Retina (tissue), 1 donor: ENCODE measurements at regions not wholly inside any gene's neighbourhood (a gene's known extent, or its start where the extent isn't known, plus 50 kb on each side); places are given as distances from the start of the nearest gene placed in this dataset.
A peak's percentile ranks its signal among the peaks of the same experiment; 100 is the strongest.
"Not testable (repeated sequence)": the region's sequence is repeated elsewhere in the genome, so short reads cannot be mapped to it uniquely, and the experiment has no call there.

Experiments
- DNase-seq: peaks from one replicate; pipeline ENCODE4 v3.0.0-alpha.2; 2016

DNA sequence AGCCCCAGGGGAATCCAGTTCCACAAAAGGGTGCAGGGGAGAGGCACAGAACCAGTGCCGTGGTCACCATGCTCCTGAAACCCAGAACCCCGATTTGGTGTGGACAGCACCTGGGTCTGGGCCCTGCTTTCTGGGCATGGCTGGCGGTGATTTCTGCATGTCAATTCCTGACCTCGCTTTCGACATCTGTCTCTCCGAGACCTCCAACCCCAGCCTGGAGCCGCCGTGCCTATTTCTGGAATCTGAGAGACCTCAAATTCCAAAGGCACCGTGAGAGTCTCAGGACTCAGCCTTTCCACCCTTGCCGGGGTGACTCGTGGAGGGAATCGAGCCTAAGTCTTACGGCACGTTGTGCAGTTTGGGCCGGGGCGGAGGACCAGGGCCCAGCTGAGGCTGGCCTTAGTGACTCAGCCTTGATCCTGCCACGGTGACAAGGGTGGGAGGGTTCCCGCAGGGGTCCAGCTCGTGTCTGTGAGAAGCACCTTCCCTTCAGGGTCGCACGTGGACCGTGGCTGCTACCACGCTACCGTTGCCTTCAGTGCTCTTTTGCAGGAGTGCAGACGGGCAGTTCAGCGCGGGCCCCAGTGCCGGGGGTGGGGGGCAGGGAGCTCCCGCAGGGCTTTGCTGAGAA lies 133.7 kb downstream of the PXDC1 start:
- no peak for DNase-seq

- no peak for DNase-seq
These were observed 134.3 kb downstream of the PXDC1 start for GRCh38 chr6:3617192-3617631.

- no peak for DNase-seq
These were observed 134.8 kb downstream of the PXDC1 start for GRCh38 chr6:3616565-3617176.

DNA sequence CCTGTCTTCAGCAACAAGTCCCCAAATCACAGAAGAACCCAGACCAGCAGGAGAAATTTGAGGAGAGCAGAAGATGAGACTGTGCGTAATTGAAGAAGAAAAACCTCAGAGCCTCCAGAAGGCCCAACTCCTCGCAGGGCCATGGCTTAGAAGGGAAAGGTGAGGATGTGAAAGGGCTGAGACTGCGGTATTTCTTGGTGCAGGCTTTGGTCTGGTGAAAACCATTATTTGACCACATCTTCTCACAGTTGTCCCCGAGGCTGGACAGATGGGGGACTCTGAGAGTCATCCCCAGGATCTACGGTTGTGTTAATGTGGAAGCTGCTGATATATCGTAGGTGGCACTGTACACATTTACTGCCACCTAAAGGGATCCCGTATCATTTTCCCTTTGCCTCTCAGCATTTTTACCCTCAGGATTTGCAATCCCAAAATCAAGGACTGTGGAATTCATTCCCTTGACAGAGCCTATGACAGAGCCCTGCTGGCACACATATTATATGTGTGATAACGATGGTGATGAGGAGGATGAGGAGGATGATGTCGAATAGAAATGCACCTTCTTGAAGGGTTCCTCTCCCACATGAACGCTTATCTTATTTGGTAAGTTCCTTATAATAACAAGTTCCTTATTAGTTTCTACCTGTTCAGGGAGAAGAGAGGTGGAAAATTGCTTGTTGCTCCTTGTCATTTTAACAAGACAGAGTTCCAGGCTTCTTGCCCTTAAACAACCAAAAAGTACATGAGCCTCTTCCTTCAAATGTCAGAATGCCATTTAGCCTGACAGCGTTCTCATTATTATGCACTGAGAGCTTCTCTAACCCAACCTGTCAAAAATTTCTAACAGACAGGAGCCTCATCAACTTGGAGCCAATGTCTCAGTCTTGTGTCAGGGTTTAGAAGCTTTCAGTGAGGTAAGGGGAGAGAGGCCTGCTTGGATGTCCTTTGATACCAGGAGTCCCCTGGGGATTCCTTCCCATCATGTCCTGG lies 135.8 kb downstream of the PXDC1 start:
- DNase-seq: no peak

DNA sequence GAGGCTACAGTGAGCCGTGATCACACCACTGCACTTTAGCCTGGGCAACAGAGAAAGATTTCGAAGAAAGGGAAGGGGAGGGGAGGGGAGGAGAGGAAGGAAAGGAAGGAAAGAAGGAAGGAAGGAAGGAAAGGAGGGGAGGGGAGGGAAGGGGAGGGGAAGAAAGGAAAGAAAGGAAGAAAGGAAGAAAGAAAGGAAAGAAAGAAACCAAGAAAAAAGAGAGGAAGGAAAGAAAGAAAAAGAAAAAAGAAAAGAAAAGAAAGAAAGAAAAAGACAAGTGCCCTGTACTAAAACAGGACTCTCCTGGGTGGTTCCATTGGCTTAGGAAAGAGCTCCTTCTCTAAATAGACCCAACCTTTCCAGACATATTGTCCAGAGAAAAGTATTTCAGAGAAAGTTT lies 136.6 kb downstream of the PXDC1 start:
- DNase-seq: no peak

GRCh38 chr6:3613565-3613964 lies 137.9 kb downstream of the PXDC1 start:
- DNase-seq: not testable (repeated sequence)

GRCh38 chr6:3612341-3613041 lies 139.0 kb downstream of the PXDC1 start:
- DNase-seq: no peak

- peak; percentile 55 for DNase-seq
These were observed 140.6 kb downstream of the PXDC1 start for GRCh38 chr6:3610921-3611320.

- DNase-seq: peak; percentile 23
These were observed 141.3 kb downstream of the PXDC1 start for GRCh38 chr6:3610206-3610605.

GRCh38 chr6:3609388-3609787 lies 142.1 kb downstream of the PXDC1 start:
- no peak for DNase-seq

GRCh38 chr6:3608159-3608558 lies 143.4 kb downstream of the PXDC1 start:
- no peak for DNase-seq

- no peak for DNase-seq
These were observed 143.9 kb downstream of the PXDC1 start for GRCh38 chr6:3607599-3607998.

- DNase-seq: no peak
These were observed 144.3 kb downstream of the PXDC1 start for GRCh38 chr6:3607171-3607570.

DNA sequence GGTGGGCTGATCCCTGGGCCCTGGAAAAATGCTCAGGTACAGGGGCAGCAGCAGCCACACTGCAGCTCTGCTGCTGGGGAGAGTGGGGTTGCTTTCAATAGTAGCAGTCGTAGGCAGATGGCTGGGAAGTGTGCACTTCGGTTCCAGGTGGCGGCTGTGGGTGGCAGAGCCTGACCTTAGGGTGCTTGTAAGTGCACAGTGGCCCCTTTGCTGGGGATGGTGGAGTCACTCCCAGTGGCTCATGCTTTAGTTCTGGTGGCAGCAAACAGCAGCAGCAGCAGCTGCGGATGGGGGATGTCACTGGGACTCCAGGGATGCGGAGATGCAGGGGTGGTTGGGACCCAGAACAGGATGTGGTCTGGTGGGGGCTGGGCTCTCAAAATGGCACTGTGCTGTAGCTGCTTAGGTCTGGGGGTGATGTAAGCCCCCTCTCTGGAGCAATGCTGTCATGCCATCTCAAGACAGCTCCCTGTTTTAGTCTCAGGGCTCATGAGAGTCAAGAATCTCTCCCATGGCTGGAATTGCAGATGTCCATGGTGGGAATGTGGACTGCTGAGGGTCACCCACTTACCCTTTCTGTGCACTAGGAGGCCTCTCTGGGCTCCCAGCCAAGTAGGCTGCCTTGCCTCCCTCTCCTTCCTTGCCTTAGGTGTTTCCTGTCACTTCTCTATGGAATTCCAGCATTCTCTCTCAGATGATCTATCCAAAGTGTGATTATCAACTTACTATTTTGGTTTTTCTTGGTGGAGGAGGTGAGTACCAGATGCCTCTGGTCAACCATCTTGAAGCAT lies 146.7 kb upstream of the SLC22A23 start:
- DNase-seq: no peak

GRCh38 chr6:3601570-3601969 lies 144.7 kb upstream of the SLC22A23 start:
- no peak for DNase-seq

DNA sequence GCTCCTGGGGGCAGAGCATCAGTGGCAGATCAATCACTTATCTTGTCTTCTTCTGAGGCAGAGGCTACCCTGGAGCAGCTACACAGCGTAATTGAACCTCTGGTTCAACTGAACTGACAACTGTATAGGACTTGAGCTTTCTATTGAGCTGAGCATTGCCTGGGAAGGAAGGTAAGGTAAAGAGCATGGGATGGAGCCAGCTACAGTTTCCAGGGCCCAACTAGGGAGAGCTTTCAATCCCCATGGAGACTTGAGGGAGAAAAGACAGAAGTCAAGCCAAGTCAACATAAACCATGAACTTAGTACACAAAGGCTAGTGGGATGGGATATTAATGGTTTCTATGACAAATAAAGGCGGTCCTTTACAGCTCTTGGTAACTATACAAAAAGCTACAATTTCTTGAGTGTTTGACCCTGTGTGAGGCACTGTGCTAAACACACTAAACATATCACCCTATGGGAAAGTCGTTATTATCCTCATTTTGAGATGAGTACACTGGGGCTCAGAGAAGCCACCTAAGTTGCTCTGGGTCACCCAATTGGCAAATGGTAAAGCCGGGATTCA lies 140.7 kb upstream of the SLC22A23 start:
- DNase-seq: no peak

DNA sequence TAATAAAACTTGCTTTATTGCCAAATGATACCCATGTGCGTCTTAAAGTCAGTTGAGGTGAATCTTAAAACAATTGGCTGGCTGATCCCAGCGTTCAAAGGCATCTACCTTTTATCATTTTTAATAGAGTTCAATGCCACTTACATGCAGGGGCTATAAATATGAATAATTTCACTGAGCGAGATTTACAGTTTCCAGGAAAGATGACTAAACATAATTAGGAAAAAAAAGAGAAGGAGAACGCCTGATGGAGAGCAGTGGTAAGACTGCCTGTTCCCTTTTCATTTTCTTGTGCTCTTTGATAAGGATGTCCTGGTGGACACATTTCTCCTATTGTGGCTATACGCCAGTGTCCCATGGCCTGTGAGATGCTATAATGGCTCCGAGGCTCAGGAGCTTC lies 139.9 kb upstream of the SLC22A23 start:
- DNase-seq: no peak

GRCh38 chr6:3594201-3594600 lies 137.4 kb upstream of the SLC22A23 start:
- no peak for DNase-seq

- DNase-seq: no peak
These were observed 136.3 kb upstream of the SLC22A23 start for GRCh38 chr6:3593161-3593560.

DNA sequence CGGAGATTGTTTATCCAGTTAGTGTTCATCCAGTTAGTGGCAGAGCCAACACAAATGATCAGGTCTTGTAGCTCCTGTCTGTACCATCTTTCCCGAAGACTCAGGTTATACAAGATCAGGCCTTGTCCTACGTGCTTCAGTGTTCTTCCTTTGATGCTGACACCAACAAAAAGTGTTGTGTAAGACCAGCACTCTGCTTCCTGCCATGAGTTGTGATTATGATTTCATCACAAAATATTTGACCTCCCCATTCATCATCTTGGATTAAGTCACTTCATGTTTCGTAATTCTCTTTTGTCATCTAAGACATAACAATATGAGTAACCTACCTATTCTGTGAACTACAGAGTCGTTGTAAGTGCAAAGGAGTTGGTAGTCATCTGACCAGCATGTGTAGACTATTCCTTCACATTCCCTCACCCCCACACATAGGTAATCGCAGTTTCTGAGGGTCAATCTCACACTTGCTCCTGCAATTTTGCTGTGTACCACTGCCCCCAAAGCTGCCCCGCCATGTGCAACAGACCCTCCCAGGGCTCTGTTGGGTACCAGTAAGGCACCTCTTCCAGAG lies 135.6 kb upstream of the SLC22A23 start:
- DNase-seq: no peak

- DNase-seq: no peak
These were observed 135.1 kb upstream of the SLC22A23 start for GRCh38 chr6:3591970-3592369.

DNA sequence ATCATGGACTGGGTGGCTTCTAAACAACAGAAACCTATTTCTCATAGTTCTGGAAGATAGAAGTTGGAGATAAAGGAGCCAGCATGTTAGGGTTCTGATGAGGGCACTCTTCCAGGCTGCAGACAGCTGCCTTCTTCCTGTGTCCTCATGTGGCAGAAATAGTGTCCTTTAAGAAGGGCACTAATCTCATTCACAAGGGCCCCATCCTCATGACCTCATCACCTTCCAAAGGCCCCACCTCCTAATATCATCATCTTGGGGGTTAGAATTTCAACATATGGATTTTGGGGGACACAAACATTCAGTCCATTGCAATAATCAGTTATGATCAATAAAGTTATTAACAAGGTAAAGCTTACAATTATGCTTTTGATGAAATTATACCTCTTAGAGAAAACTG lies 130.8 kb upstream of the SLC22A23 start:
- DNase-seq: no peak
